H1 (cell line): ENCODE measurements at regions not wholly inside any gene's neighbourhood (a gene's known extent, or its start where the extent isn't known, plus 50 kb on each side); places are given as distances from the start of the nearest gene placed in this dataset.
"Not testable (repeated sequence)": the region's sequence is repeated elsewhere in the genome, so short reads cannot be mapped to it uniquely, and the experiment has no call there.

Source experiments
- CTCF ChIA-PET: fragments of 300-600 bp; sonication (Branson Sonifier 250); formaldehyde crosslinking; loops from one replicate; lab custom pipeline; 2021; ENCODE audit not compliant: partially characterized antibody; lab: Charles Lee
- POLR2A ChIA-PET: fragments of 300-600 bp; sonication (Branson Sonifier 250); formaldehyde crosslinking; loops from one replicate; lab custom pipeline; 2021; ENCODE audit warnings: inconsistent platforms; ENCODE audit not compliant: partially characterized antibody; lab: Charles Lee
- DNase-seq, 2 experiments: peaks; one replicate each; pipeline versions ENCODE4 v3.0.0 to v3.0.0-alpha.2; 2010 to 2022; ENCODE audit warnings: low spot score in 2 of 2, low read depth in 1 of 2, mixed read lengths in 1 of 2
- FAIRE-seq: peaks from 2 replicates; lab custom pipeline; 2011; peaks lifted over from hg19 to GRCh38; lab: Jason Lieb, UNC
- H2AFZ ChIP-seq: 2 replicates; pipeline ENCODE4 v1.8.1; 2012; ENCODE audit warnings: low read length, inconsistent platforms
- H2AK5ac ChIP-seq: 2 replicates; pipeline ENCODE4 v1.6.1; 2013; ENCODE audit warnings: low read depth, low read length
- H2BK120ac ChIP-seq: replicated peaks from 2 replicates; pipeline ENCODE3; 2013; ENCODE audit warnings: low read depth, low read length, inconsistent platforms
- H2BK12ac ChIP-seq: 2 replicates; pipeline ENCODE4 v1.6.1; 2013; ENCODE audit warnings: low read depth, low read length
- H2BK15ac ChIP-seq: 2 replicates; pipeline ENCODE4 v1.6.1; 2013; ENCODE audit warnings: low read length
- H2BK20ac ChIP-seq: 2 replicates; pipeline ENCODE4 v1.6.1; 2013; ENCODE audit warnings: low read length
- H2BK5ac ChIP-seq: 2 replicates; pipeline ENCODE4 v1.6.1; 2013; ENCODE audit warnings: low read depth, low read length
- H3K14ac ChIP-seq: 2 replicates; pipeline ENCODE4 v1.6.1; 2013; ENCODE audit warnings: inconsistent platforms; ENCODE audit not compliant: insufficient read length
- H3K18ac ChIP-seq: 2 replicates; pipeline ENCODE4 v1.6.1; 2013; ENCODE audit warnings: low read length; ENCODE audit errors: extremely low read depth
- H3K23ac ChIP-seq: 2 replicates; pipeline ENCODE4 v1.6.1; 2013; ENCODE audit warnings: inconsistent platforms; ENCODE audit not compliant: insufficient read length
- H3K23me2 ChIP-seq: 2 replicates; pipeline ENCODE4 v1.6.1; 2013; ENCODE audit warnings: low read depth, low read length
- H3K27ac ChIP-seq: 2 replicates; pipeline ENCODE4 v1.6.1; 2011; ENCODE audit warnings: low read depth, low read length, inconsistent platforms
- H3K27me3 ChIP-seq, 4 experiments: replicated peaks in 1 of 4; 1 replicate in 1 of 4; 2 replicates in 3 of 4; pipeline versions ENCODE4 v1.6.1 to v1.8.1; 2011 to 2013; ENCODE audit warnings: low read length in 3 of 4, mild to moderate bottlenecking in 3 of 4, inconsistent platforms in 2 of 4, mixed read lengths in 2 of 4, moderate library complexity in 1 of 4; ENCODE audit not compliant: control insufficient read depth in 3 of 4, insufficient read depth in 3 of 4; ENCODE audit errors: extremely low read depth in 1 of 4
- H3K36me3 ChIP-seq, 4 experiments: 2 replicates each; pipeline versions ENCODE4 v1.6.1 to v1.8.1; 2011 to 2013; ENCODE audit warnings: mild to moderate bottlenecking in 4 of 4, low read length in 3 of 4, moderate library complexity in 2 of 4, control low read depth in 1 of 4, inconsistent platforms in 1 of 4; ENCODE audit not compliant: insufficient read depth in 4 of 4, control insufficient read depth in 2 of 4
- H3K4ac ChIP-seq: replicated peaks from 2 replicates; pipeline ENCODE3; 2013; ENCODE audit warnings: low read length, low read depth, mixed read lengths, inconsistent platforms; ENCODE audit not compliant: insufficient read length
- H3K4me1 ChIP-seq, 4 experiments: replicated peaks in 1 of 4; 1 replicate in 1 of 4; 2 replicates in 3 of 4; pipeline versions ENCODE4 v1.6.1 to v1.8.1; 2011 to 2013; ENCODE audit warnings: low read length in 3 of 4, inconsistent platforms in 2 of 4, mixed read lengths in 1 of 4; ENCODE audit not compliant: insufficient read depth in 4 of 4, control insufficient read depth in 3 of 4
- H3K4me2 ChIP-seq, 2 experiments: 2 replicates each; pipeline versions ENCODE4 v1.6.1 to v1.8.1; 2011 to 2013; ENCODE audit warnings: low read depth in 2 of 2, low read length in 2 of 2, control low read depth in 1 of 2, inconsistent platforms in 1 of 2, mild to moderate bottlenecking in 1 of 2; ENCODE audit not compliant: insufficient read depth in 1 of 2
- H3K4me3 ChIP-seq, 4 experiments: fragments of 200-600, 300-600 bp in 1 of 4; sonication (generic), shearing (Covaris generic), sonication (Bioruptor Twin) in 1 of 4; 2 replicates each; pipeline versions ENCODE4 v1.5.1 to v1.8.1; 2011 to 2016; ENCODE audit warnings: low read length in 4 of 4, low read depth in 3 of 4, control low read depth in 2 of 4, inconsistent platforms in 2 of 4, mild to moderate bottlenecking in 2 of 4, mixed read lengths in 1 of 4, moderate library complexity in 1 of 4; ENCODE audit not compliant: insufficient read depth in 2 of 4; ENCODE audit errors: extremely low read depth in 1 of 4
- H3K56ac ChIP-seq: replicated peaks from 2 replicates; pipeline ENCODE3; 2013; ENCODE audit warnings: low read depth, mild to moderate bottlenecking, mixed read lengths, low read length, inconsistent platforms; ENCODE audit not compliant: insufficient read length
- H3K79me1 ChIP-seq: 2 replicates; pipeline ENCODE4 v1.6.1; 2013; ENCODE audit warnings: low read depth, low read length, control low read depth
- H3K79me2 ChIP-seq, 2 experiments: 2 replicates each; pipeline versions ENCODE4 v1.6.1 to v1.8.1; 2012 to 2013; ENCODE audit warnings: low read length in 2 of 2, mild to moderate bottlenecking in 2 of 2, inconsistent platforms in 1 of 2; ENCODE audit not compliant: insufficient read depth in 2 of 2, control insufficient read depth in 1 of 2
- H3K9ac ChIP-seq, 4 experiments: replicated peaks in 1 of 4; 1 replicate in 1 of 4; 2 replicates in 3 of 4; pipeline versions ENCODE4 v1.6.1 to v1.8.1; 2011 to 2013; ENCODE audit warnings: low read depth in 3 of 4, low read length in 3 of 4, control low read depth in 2 of 4, mild to moderate bottlenecking in 2 of 4, moderate library complexity in 2 of 4, inconsistent platforms in 1 of 4; ENCODE audit errors: extremely low read depth in 1 of 4
- H3K9me3 ChIP-seq, 2 experiments: 2 replicates each; pipeline versions ENCODE4 v1.6.1 to v1.8.1; 2012 to 2013; ENCODE audit warnings: mild to moderate bottlenecking in 2 of 2, moderate library complexity in 2 of 2, control low read depth in 1 of 2, inconsistent platforms in 1 of 2, low read depth in 1 of 2, low read length in 1 of 2, mixed read lengths in 1 of 2; ENCODE audit not compliant: insufficient read depth in 2 of 2
- H4K20me1 ChIP-seq, 2 experiments: replicated peaks in 1 of 2; 2 replicates each; pipeline versions ENCODE3 to v1.8.1; 2011 to 2013; ENCODE audit warnings: inconsistent platforms in 2 of 2, low read length in 2 of 2, mild to moderate bottlenecking in 1 of 2; ENCODE audit not compliant: insufficient read depth in 2 of 2, control insufficient read depth in 1 of 2
- H4K5ac ChIP-seq: 2 replicates; pipeline ENCODE4 v1.6.1; 2013; ENCODE audit warnings: low read length, low read depth, mixed read lengths, inconsistent platforms; ENCODE audit not compliant: insufficient read length
- H4K8ac ChIP-seq: 2 replicates; pipeline ENCODE4 v1.8.0; 2013; ENCODE audit warnings: mild to moderate bottlenecking, moderate library complexity, low read length, inconsistent platforms; ENCODE audit not compliant: insufficient read depth; ENCODE audit errors: extremely low read depth
- H4K91ac ChIP-seq: replicated peaks from 2 replicates; pipeline ENCODE3; 2013; ENCODE audit warnings: low read length, mixed read lengths, inconsistent platforms; ENCODE audit not compliant: insufficient read length
- CREB1 ChIP-seq: IDR thresholded peaks from 2 replicates; pipeline ENCODE4 v1.6.1; 2012; ENCODE audit warnings: inconsistent platforms
- KDM5A ChIP-seq: fragments of 200-600 bp; IDR thresholded peaks from 2 replicates; pipeline ENCODE4 v1.7.1; 2012; ENCODE audit warnings: mild to moderate bottlenecking, low read length, inconsistent platforms, mixed read lengths
- NRF1 ChIP-seq: IDR thresholded peaks from 2 replicates; pipeline ENCODE4 v1.6.1; 2011; ENCODE audit warnings: mild to moderate bottlenecking, low read depth, low read length, improper control_type of control experiment
- SAP30 ChIP-seq: fragments of 300-600 bp; sonication (generic); IDR thresholded peaks from 2 replicates; pipeline ENCODE4 v1.7.1; 2012; ENCODE audit warnings: low read length, moderate library complexity, mild to moderate bottlenecking, inconsistent platforms; ENCODE audit not compliant: insufficient read depth, insufficient replicate concordance
- TAF7 ChIP-seq: optimal IDR thresholded peaks from 2 replicates; pipeline ENCODE3; 2011; ENCODE audit warnings: low read depth, mild to moderate bottlenecking, inconsistent platforms, low read length, moderate library complexity, borderline replicate concordance
- WGBS, 2 experiments: shearing (Covaris generic) in 1 of 2; methylation state at CpG; one replicate each; pipeline versions ENCODE4 v1.1.6 to v1.1.7; 2013 to 2015; ENCODE audit warnings: low lambda C conversion rate in 2 of 2, mixed read lengths in 2 of 2, inconsistent platforms in 1 of 2, low coverage in 1 of 2, missing lambda C conversion rate in 1 of 2; ENCODE audit not compliant: insufficient replicate concordance in 2 of 2, insufficient coverage in 1 of 2, insufficient read length in 1 of 2; ENCODE audit errors: extremely low coverage in 1 of 2, missing lambda C conversion rate in 1 of 2; 5-methylcytosine and 5-hydroxymethylcytosine counted together

DNA sequence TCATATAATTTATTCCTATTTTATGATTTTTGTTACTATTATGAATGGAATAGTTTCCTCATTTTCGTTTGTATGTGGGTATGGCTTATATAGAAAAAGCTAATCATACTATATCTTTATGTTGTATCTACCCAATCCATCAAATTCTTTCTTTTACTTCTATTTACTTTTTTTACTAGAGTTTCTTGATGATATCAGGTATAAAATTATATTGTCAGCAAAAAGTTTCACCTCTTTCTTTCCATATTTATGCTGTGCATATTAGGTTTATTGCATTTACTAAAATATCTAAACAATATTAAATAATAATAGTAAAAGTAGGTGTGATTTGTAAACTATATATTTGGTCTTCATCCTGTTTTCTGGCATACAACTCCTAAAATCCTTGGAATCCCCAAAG, 146.7 kb upstream of the PLXNC1 start (continued):
- no peak for TF ChIP-seq CREB1
- TF ChIP-seq KDM5A = no peak
- no peak for TF ChIP-seq NRF1
- TF ChIP-seq SAP30 = no peak
- no peak for TF ChIP-seq TAF7

DNA sequence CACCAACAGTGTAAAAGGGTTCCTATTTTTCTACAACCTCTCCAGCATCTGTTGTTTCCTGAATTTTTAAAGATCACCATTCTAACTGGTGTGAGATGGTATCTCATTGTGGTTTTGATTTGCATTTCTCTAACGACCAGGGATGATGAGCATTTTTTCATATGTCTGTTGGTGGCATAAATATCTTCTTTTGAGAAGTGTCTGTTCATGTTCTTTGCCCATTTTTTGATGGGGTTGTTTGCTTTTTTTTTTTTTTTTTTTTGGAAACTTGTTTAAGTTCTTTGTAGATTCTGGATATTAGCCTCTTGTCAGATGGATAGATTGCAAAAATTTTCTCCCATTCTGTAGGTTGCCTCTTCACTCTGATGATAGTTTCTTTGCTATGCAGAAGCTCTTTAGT, 145.5 kb upstream of the PLXNC1 start:
- H2BK20ac ChIP-seq, H3K4me3 ChIP-seq, H3K4me1 ChIP-seq, H3K27me3 ChIP-seq, H2AK5ac ChIP-seq, H4K91ac ChIP-seq, H3K9me3 ChIP-seq, H3K4me2 ChIP-seq, DNase-seq, CTCF ChIA-PET, H3K36me3 ChIP-seq, H3K14ac ChIP-seq, H2BK120ac ChIP-seq, H2AFZ ChIP-seq, H3K27ac ChIP-seq, H3K23me2 ChIP-seq, H3K79me1 ChIP-seq, H2BK12ac ChIP-seq, H2BK15ac ChIP-seq, H2BK5ac ChIP-seq, H3K18ac ChIP-seq, H3K4ac ChIP-seq, FAIRE-seq, H4K5ac ChIP-seq, H3K23ac ChIP-seq, H4K20me1 ChIP-seq, POLR2A ChIA-PET, H3K56ac ChIP-seq, H3K9ac ChIP-seq, H4K8ac ChIP-seq, H3K79me2 ChIP-seq: not testable (repeated sequence)
- 94% methylated on average over 1 of the region's 1 CpG; no CpG with 5 or more reads in 1 of the 2 experiments for WGBS, 2 experiments
